Daoy (cell line): ENCODE measurements at regions not wholly inside any gene's neighbourhood (a gene's known extent, or its start where the extent isn't known, plus 50 kb on each side); places are given as distances from the start of the nearest gene placed in this dataset.

ENCODE experiments used
- DNase-seq: peaks from one replicate; pipeline ENCODE4 v3.0.0-alpha.2; 2015; ENCODE audit warnings: low read depth

DNA sequence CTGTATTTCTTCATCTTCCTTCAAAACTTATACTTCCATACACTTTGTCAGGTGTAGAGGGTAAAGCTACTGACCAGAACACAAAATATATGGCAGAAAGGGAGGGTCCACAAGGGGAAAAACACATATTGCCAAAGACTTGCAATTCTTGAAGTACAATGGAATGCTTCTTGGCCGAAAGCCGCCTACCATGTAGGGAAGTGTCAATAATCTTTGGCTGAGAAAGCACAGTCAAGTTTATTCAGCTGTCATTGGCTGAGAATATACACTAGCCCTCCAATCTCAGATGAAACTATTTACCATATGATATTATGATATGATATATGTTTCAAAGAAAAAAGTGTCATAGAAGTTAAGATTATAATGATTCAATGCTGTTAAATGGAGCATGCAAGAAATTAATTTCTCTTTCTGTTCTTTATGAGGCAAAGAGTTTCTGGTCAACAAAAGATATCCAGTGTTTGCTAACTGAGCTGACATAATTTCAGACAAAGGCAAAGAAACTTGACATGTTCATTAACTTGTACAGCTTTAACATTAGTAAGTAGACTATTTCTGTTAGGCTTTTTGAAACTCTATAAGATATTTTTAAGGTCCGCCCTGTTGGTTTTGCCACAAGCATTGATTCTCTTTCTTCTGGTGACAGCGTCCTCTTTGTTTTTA, 89.0 kb upstream of the LPP start:
- DNase-seq: no peak

DNA sequence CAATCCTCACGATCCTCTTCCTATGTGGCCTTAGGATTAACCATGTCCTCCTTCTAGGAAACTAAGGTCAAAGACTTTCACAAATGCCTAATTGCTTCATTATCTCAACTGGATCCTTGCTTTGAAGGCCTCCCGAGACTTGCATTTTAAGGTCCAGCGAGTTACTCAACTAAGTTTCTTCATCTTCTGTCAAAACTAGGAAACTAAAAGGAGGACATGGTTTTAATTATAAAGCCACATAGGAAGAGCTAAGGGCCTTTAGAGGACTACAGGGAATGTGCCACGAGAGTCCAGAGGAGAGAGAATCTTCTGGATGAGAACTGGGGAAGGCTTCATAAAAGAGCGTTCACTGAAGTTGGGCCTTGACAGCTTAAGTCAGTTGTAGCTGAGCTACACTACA, 87.8 kb upstream of the LPP start:
- no peak for DNase-seq

GRCh38 chr3:188067932-188068331, 86.0 kb upstream of the LPP start:
- DNase-seq: peak; percentile 62

DNA sequence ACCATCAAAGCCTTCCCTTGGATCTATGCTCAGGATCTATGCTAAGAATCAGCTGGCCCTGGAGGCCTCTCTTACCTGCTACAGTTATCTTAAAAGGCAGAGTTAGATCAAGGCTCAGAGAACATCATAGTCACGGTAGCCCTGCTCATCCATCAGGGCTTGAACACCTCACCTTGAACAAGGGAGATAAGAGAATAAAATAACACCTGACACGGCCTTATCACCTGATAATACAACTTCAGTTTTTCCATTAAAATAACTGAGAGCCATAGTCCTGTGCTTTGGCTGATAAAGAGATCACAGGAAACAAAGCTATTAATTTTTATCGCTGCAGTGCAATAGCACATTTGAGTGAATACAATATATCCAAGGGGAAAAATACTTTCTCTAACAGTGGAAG, 85.6 kb upstream of the LPP start:
- DNase-seq: no peak

- DNase-seq: no peak
Measured at GRCh38 chr3:188071636-188072035, 82.3 kb upstream of the LPP start.

DNA sequence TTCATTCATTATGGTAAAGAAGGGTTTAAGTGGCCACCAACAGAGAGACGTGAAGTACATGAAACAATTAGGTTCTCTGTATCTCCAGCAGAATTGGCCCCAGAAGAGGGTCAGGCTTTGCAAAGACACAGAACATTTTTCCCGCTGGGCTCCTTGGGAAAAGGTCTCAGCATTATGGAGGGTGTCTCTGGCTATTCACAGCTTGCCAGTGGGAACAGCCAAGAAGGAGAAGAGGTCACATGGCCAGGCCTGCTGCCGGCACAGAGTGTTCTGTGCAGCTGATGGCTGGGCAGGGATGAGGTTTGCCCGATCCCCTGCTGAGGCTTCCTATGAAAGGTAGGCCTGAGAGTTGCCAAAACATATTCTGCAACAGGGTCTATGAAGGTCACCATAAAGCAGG, 77.8 kb upstream of the LPP start:
- DNase-seq: no peak

- no peak for DNase-seq
Measured at GRCh38 chr3:188077160-188077799, 76.7 kb upstream of the LPP start.

DNA sequence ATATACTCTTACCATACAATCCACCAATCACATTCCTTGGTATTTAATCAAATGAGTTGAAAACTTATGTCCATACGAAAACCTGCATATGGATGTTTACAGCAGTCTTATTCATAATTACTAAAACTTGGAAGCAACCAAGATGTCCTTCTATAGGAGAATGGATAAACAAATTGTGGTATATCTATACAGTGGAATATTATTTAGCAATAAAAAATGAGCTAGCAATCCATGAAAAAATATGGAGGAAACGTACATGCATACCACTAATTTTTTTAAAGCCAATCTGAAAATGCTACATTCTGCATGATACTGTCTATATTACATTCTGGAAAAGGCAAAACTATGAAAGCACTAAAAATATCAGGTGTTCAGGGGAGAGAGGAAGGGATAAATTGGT, 73.9 kb upstream of the LPP start:
- DNase-seq: no peak

GRCh38 chr3:188082031-188082430, 71.9 kb upstream of the LPP start:
- DNase-seq: no peak

- DNase-seq: no peak
Measured at GRCh38 chr3:188082450-188082849, 71.5 kb upstream of the LPP start.

DNA sequence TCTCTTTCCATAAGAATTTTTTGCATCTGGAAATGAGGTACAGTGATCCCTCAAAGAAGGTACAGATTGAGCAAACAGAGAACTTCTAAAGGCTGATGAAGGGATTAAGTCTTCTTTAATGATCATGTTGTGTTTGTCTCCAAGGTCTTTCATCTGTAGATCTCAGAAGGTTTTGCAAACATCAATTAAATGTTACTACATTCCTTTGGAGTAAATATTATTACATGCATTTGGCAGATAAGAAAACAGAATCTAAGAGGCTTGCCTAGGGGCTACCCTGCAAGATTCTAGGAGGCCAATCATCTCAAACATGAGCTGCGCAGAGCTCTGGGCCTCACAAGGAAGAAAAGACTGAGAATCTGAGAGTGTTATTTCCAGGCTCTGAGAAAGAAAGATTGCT, 70.9 kb upstream of the LPP start:
- DNase-seq: no peak

- DNase-seq: no peak
Measured at GRCh38 chr3:188084752-188085583, 69.0 kb upstream of the LPP start.

DNA sequence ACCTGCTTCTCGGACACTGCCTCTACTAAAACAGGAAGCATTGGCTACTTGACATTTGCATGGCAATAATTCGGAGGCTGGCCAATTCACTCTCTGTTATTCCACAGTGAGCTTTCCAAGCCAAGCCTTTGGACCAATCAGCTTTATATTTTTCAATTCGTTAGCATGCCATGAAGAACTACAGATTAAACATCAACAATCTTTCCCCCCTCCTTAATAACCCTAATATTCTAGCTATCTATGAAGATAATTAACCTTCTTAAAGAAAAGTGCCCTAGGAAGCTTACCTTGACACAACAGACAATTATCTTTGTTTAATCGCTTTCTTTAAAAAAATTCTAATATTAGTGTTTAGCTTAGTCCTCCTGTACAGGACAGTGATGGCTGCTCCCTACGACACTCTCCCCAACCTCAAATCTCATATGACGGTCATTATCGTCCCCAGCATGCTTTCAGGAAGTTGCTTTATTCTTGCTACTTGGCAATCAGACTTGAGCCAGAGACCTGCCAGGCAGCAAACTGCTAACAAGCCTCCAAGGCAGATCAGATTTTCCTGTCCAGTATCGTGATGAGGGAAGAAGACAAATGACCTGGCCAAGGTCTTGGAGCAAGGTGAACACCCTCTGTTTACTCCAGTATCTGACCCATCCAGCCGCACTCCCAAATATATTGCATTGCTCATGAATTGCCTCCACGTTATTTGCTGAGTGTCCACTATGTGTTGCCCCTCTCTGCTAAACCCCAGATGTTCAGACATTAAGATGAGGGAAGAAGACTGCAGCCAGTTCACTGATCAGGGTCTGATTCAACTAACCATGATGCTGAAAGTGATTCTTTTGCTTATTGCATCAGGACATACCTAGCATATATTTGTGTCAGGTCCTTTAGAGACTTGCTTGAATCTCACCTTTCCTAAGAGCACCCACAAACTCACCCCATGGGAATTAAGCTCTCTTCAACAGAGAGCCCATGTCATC, 68.1 kb upstream of the LPP start:
- no peak for DNase-seq

DNA sequence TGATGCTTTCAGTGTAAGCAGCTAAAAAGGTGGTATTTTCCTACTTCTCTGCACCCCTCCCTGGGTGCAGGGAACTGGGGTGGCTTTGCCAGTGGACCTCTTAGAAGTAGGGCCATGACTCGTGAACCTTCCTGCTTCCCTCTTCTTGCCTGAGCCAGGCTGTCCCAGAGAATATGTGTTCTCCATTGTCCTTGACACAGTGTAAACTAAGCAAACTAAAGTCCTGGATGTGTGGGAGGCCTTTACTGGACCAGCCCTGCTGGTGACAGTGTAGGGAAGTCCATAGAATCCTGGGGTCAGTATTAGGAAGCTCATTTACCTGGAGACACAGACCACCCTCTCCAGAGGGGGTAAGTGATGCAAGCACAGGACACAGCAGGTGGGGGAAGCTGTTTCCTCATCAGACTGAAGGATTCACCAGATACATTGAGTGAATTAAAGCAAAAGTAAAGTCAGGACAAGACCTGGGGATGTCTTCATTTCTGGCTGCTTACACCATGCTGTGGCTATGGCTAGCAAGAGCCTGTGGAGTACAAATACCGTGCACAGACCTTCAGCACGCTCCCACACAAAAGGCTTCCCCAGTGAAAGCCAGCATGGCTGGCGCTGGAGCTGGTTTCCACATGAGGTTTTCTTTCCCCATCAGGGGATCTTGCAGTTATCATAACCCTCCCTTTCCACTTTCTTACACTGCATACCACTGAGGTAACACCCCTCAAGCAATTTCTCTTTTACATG, 64.8 kb upstream of the LPP start:
- DNase-seq: no peak

- DNase-seq: no peak
Measured at GRCh38 chr3:188090620-188091309, 63.2 kb upstream of the LPP start.

GRCh38 chr3:188091746-188092145, 62.2 kb upstream of the LPP start:
- no peak for DNase-seq

- DNase-seq: peak; percentile 13
Measured at GRCh38 chr3:188092648-188093047, 61.3 kb upstream of the LPP start.

GRCh38 chr3:188095431-188095830, 58.5 kb upstream of the LPP start:
- no peak for DNase-seq

DNA sequence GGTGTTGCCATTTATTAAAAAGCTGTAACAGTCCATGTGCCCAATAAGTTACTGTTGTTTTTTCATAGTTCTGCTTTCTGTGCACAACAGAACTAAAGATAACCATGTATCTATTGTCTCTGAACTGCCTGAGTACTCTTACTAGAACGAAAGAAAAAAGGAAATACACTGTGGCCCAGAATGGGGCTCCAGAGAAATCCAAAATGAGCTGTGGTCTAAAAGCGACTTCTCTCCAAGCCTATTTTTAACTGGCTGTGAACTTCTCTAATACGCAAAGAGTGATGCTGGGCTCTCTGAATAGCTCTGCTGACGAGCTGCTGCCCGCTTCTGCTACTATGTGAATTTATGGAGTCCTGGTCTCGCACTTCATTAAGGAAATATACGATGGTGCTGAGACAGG, 56.2 kb upstream of the LPP start:
- no peak for DNase-seq

- no peak for DNase-seq
Measured at GRCh38 chr3:188099907-188100306, 54.0 kb upstream of the LPP start.
